Astrocyte (in vitro differentiated cells and primary cell): ENCODE measurements at regions not wholly inside any gene's neighbourhood (a gene's known extent, or its start where the extent isn't known, plus 50 kb on each side); places are given as distances from the start of the nearest gene placed in this dataset.

Experiments used
- DNase-seq: peaks from one replicate; pipeline ENCODE4 v3.0.0-alpha.2; 2010; ENCODE audit warnings: low read depth
- FAIRE-seq: peaks from 2 replicates; lab custom pipeline; 2011; peaks lifted over from hg19 to GRCh38; lab: Jason Lieb, UNC
- H2AFZ ChIP-seq: 2 replicates; pipeline ENCODE4 v1.6.0; 2012; ENCODE audit warnings: low read depth, low read length, inconsistent platforms
- H3K27ac ChIP-seq: 2 replicates; pipeline ENCODE4 v1.5.1; 2011; ENCODE audit warnings: low read depth, low read length, inconsistent platforms
- H3K27me3 ChIP-seq: 2 replicates; pipeline ENCODE4 v1.6.0; 2011; ENCODE audit warnings: low read length, inconsistent platforms; ENCODE audit not compliant: insufficient read depth
- H3K36me3 ChIP-seq: 2 replicates; pipeline ENCODE4 v1.5.1; 2011; ENCODE audit warnings: low read length, inconsistent platforms; ENCODE audit not compliant: insufficient read depth
- H3K4me1 ChIP-seq: 2 replicates; pipeline ENCODE4 v1.5.1; 2011; ENCODE audit warnings: low read length, inconsistent platforms; ENCODE audit not compliant: insufficient read depth
- H3K4me2 ChIP-seq: 2 replicates; pipeline ENCODE4 v1.6.0; 2012; ENCODE audit warnings: low read length, inconsistent platforms
- H3K4me3 ChIP-seq: 2 replicates; pipeline ENCODE4 v1.5.1; 2011; ENCODE audit warnings: low read depth, mild to moderate bottlenecking, low read length, inconsistent platforms; ENCODE audit not compliant: insufficient read depth
- H3K79me2 ChIP-seq: 2 replicates; pipeline ENCODE4 v1.6.0; 2012; ENCODE audit warnings: mild to moderate bottlenecking, low read length, inconsistent platforms; ENCODE audit not compliant: insufficient read depth
- H3K9ac ChIP-seq: 2 replicates; pipeline ENCODE4 v1.6.0; 2012; ENCODE audit warnings: mild to moderate bottlenecking, low read length, inconsistent platforms
- H3K9me3 ChIP-seq: 2 replicates; pipeline ENCODE4 v1.5.1; 2012; ENCODE audit warnings: low read depth, mild to moderate bottlenecking, low read length, inconsistent platforms; ENCODE audit not compliant: insufficient read depth
- H4K20me1 ChIP-seq: 2 replicates; pipeline ENCODE4 v1.6.0; 2012; ENCODE audit warnings: low read length, inconsistent platforms; ENCODE audit not compliant: insufficient read depth
- H3K27ac Mint-ChIP-seq: one replicate; pipeline ENCODE4 v1.8.0; 2021; ENCODE audit warnings: mild to moderate bottlenecking, mixed read lengths; ENCODE audit not compliant: unreplicated experiment
- H3K27me3 Mint-ChIP-seq: one replicate; pipeline ENCODE4 v1.8.0; 2021; ENCODE audit warnings: low read depth, mixed read lengths; ENCODE audit not compliant: unreplicated experiment
- H3K36me3 Mint-ChIP-seq: one replicate; pipeline ENCODE4 v1.8.0; 2021; ENCODE audit warnings: low read depth, mixed read lengths; ENCODE audit not compliant: unreplicated experiment
- H3K4me1 Mint-ChIP-seq: one replicate; pipeline ENCODE4 v1.8.0; 2021; ENCODE audit warnings: low read depth, mixed read lengths; ENCODE audit not compliant: unreplicated experiment
- H3K4me3 Mint-ChIP-seq: one replicate; pipeline ENCODE4 v1.8.0; 2021; ENCODE audit warnings: mild to moderate bottlenecking, moderate library complexity, mixed read lengths; ENCODE audit not compliant: unreplicated experiment
- H3K9me3 Mint-ChIP-seq: one replicate; pipeline ENCODE4 v1.8.0; 2021; ENCODE audit warnings: mild to moderate bottlenecking, mixed read lengths; ENCODE audit not compliant: unreplicated experiment
- EZH2 ChIP-seq: IDR thresholded peaks from 2 replicates; pipeline ENCODE4 v1.6.1; 2012; ENCODE audit warnings: mild to moderate bottlenecking, low read length, inconsistent platforms; ENCODE audit not compliant: insufficient read depth
- TF ChIP-seq, protein P1 (sequence below): IDR thresholded peaks from 2 replicates; pipeline ENCODE4 v1.5.1; 2011; ENCODE audit warnings: low read depth, mild to moderate bottlenecking, inconsistent platforms, low read length, moderate library complexity; ENCODE audit not compliant: insufficient read depth

DNA sequence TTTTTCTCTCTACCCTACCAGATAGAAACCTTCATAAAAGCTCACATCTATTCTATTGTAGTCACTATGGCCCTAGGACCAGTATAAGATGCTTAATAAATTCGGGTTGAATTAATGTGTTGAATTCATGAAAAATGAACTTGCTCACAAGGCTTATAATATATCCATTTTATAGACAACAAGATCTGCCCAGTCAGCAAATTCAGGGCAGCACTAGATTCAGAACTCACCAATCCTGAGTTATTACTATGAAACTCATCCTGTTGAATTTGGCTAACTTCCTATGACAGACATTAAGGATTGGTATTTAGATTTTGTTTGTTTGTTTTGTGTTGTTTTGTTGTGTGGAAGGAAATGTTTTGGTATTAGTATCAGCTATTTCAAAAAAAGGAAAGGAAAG is 143.6 kb upstream of the CCNG1 start:
- Histone ChIP-seq H4K20me1 (no peaks in the 10 kb centered on the region), H3K9me3 (no peaks in the 10 kb centered on the region), H3K27me3 (no peaks in the 10 kb centered on the region), H3K4me3 (no peak overlapping the region), H3K4me2 (no peak overlapping the region), H2AFZ (no peak overlapping the region), H3K27ac (no peak overlapping the region), H3K9ac (no peak overlapping the region), H3K36me3 (no peaks in the 10 kb centered on the region), H3K4me1 (no peaks in the 10 kb centered on the region), H3K79me2 (no peaks in the 10 kb centered on the region)
- Mint-ChIP-seq H3K4me1 (no peaks in the 10 kb centered on the region), H3K9me3 (peaks cover 1% of the 10 kb centered on the region), H3K36me3 (no peaks in the 10 kb centered on the region), H3K27ac (no peak overlapping the region), H3K4me3 (no peak overlapping the region), H3K27me3 (no peaks in the 10 kb centered on the region)
- DNase-seq: no peak
- no peak for FAIRE-seq
- TF ChIP-seq, protein P1, sequence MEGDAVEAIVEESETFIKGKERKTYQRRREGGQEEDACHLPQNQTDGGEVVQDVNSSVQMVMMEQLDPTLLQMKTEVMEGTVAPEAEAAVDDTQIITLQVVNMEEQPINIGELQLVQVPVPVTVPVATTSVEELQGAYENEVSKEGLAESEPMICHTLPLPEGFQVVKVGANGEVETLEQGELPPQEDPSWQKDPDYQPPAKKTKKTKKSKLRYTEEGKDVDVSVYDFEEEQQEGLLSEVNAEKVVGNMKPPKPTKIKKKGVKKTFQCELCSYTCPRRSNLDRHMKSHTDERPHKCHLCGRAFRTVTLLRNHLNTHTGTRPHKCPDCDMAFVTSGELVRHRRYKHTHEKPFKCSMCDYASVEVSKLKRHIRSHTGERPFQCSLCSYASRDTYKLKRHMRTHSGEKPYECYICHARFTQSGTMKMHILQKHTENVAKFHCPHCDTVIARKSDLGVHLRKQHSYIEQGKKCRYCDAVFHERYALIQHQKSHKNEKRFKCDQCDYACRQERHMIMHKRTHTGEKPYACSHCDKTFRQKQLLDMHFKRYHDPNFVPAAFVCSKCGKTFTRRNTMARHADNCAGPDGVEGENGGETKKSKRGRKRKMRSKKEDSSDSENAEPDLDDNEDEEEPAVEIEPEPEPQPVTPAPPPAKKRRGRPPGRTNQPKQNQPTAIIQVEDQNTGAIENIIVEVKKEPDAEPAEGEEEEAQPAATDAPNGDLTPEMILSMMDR: no peak
- no peak for TF ChIP-seq EZH2

DNA sequence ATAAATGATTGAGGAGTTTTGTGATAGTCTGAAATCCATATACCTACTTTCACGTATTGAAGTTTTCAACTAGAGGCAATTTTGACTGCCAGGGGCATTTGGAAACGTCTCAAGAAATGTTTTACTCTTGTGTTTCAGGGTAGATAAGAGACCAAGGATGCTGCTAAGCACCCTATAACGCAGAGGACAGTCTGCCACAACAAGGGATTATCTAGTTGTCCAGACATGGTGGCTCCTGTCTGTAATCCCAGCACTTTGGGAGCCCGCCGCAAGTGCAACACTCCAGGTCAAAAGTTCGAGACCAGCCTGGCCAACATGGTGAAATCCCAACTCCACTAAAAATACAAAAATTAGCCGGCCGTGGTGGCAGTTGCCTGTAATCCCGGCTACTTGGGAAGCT is 133.7 kb upstream of the CCNG1 start:
- TF ChIP-seq, protein P1: no peak
- TF ChIP-seq EZH2: no peak
- H3K4me3 Mint-ChIP-seq: no peak overlapping the region
- no peaks in the 10 kb centered on the region for H3K79me2 ChIP-seq
- H3K9me3 Mint-ChIP-seq: no peaks in the 10 kb centered on the region
- no peak overlapping the region for H2AFZ ChIP-seq
- H3K9me3 ChIP-seq: no peaks in the 10 kb centered on the region
- no peak overlapping the region for H3K27ac Mint-ChIP-seq
- no peaks in the 10 kb centered on the region for H3K4me1 ChIP-seq
- DNase-seq (no peak), FAIRE-seq (no peak)
- no peak overlapping the region for H3K4me3 ChIP-seq
- no peaks in the 10 kb centered on the region for H4K20me1 ChIP-seq
- no peaks in the 10 kb centered on the region for H3K27me3 Mint-ChIP-seq
- H3K9ac ChIP-seq: no peak overlapping the region
- H3K27me3 ChIP-seq: no peaks in the 10 kb centered on the region
- H3K36me3 ChIP-seq: no peaks in the 10 kb centered on the region
- H3K4me1 Mint-ChIP-seq: no peaks in the 10 kb centered on the region
- H3K27ac ChIP-seq: no peak overlapping the region
- no peak overlapping the region for H3K4me2 ChIP-seq
- no peaks in the 10 kb centered on the region for H3K36me3 Mint-ChIP-seq

DNA sequence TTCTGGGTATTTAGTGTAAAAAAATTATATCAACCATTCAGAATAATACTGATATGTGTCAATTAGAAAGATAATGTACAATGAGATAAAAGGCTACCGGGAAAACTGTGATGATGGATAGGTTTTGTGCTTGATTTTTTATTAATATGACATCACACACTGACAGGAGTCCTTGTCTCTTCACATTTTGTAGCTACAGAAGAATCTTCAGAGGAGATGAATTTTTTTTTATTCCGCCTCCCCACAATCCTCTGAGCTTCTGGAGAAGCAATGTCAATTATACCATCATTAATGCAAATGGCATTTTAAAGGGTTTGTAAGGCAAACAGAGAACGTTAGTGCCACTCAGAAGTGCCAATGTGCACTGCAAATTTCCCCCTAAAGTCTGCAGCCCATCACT is 131.7 kb upstream of the CCNG1 start:
- Histone ChIP-seq H3K4me1 (no peaks in the 10 kb centered on the region), H3K9me3 (no peaks in the 10 kb centered on the region), H3K27me3 (no peaks in the 10 kb centered on the region), H3K9ac (no peak overlapping the region), H3K27ac (no peak overlapping the region), H2AFZ (no peak overlapping the region), H3K4me3 (no peak overlapping the region), H3K79me2 (no peaks in the 10 kb centered on the region), H4K20me1 (no peaks in the 10 kb centered on the region), H3K36me3 (no peaks in the 10 kb centered on the region), H3K4me2 (no peak overlapping the region)
- no peak overlapping the region for H3K4me3 Mint-ChIP-seq
- DNase-seq (no peak), FAIRE-seq (no peak)
- no peak overlapping the region for H3K27ac Mint-ChIP-seq
- no peaks in the 10 kb centered on the region for H3K36me3 Mint-ChIP-seq
- TF ChIP-seq, protein P1: no peak
- no peaks in the 10 kb centered on the region for H3K27me3 Mint-ChIP-seq
- no peaks in the 10 kb centered on the region for H3K9me3 Mint-ChIP-seq
- H3K4me1 Mint-ChIP-seq: no peaks in the 10 kb centered on the region
